ENCODE measurements at regions not wholly inside any gene's neighbourhood (a gene's known extent, or its start where the extent isn't known, plus 50 kb on each side); places are given as distances from the start of the nearest gene placed in this dataset.
A peak's percentile ranks its signal among the peaks of the same experiment; 100 is the strongest.

DNA sequence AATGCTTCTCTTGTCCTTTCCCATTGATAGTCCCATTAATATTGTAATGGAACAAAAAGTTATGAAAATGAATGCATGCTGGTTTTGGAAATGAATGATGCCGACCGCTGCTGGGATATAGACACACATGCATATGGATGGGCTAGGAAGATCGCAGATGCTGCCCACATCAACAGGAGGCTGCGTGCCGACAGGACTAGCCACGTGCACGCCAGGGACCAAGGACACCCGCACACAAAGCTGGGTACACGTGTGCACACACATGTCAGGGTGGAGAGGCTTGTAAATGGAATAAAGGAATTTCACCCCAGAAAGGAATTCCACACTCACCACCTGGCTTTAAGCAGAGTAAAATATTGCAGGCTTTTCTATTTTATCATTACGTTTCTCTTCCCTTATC, 153.8 kb upstream of the VASH1 start:
- DNase-seq = no peak

- no peak for DNase-seq
These were observed 148.6 kb upstream of the VASH1 start for GRCh38 chr14:76612654-76613053.

- no peak for DNase-seq
These were observed 147.7 kb upstream of the VASH1 start for GRCh38 chr14:76613616-76614015.

- DNase-seq = no peak
These were observed 145.9 kb upstream of the VASH1 start for GRCh38 chr14:76615331-76615730.

- DNase-seq = no peak
These were observed 143.8 kb upstream of the VASH1 start for GRCh38 chr14:76617440-76617839.

GRCh38 chr14:76636602-76637001, 124.7 kb upstream of the VASH1 start:
- no peak for DNase-seq

DNA sequence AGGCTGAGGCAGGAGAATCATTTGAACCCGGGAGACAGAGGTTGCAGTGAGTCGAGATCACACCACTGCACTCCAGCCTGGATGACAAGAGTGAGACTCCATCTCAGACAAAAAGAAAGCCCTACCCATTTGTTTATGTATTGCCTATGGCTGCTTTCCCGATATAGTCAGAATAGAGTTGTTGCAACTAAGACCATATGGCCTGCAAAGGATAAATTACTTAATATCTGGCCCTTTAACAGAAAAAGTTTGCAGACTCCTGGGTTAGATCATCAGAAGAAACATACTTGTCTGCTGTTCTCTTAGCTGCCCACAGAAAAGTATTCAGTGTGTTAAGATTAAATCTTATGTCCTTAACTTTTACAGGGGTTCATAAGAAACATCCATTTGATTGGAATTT, 122.4 kb upstream of the VASH1 start:
- DNase-seq = no peak

DNA sequence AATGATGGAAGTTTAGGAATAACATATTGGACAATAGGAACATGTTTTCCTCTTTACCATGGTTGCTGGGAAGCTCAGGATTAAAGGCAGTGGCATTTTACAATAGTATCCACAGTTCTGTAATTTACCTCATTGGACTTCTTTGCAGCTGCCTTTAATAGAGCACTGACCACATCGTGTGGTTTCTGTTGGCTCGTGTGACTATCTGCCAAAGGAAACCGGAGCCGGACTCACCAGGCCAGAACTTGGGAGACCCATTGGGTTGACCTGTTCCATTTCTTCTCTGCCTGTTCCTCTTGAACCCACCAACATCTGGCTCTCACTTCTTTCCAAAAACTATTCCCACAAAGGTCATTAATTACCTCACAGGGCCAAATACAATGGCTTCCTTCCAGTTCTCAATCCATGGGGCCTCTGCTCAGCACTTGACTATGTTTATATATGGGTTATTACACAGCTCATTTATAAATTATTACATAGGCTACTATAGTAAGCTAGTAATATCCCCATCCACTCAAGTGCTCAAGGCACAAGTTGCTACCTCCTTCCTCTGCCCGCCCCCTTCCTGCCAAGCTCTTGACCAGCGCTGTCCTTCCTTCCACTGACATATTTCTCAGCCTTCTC, 121.5 kb upstream of the VASH1 start:
- peak; percentile 6 for DNase-seq

DNA sequence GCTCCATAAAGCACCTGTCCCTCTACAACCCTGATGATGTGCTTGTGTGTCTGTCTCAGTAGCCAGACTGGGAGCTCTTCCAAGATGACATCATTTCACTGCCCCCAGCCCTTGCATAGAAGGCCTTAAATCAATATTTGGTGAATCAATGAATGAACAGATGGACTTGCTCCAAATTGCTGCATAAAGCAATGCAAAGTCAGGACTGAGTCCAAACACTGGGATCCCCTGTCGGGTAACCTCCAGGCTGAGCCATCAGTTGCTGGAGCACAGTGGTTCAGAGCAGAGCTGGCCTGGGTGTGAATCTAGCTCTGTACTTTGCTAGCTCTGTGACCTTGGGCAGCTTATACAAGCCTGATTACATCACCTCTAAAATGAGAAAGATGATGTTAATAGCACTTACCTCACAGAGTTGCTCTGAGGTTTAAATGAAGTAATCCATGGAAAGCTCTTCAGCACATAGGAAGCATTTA, 120.3 kb upstream of the VASH1 start:
- peak; percentile 57 for DNase-seq

DNA sequence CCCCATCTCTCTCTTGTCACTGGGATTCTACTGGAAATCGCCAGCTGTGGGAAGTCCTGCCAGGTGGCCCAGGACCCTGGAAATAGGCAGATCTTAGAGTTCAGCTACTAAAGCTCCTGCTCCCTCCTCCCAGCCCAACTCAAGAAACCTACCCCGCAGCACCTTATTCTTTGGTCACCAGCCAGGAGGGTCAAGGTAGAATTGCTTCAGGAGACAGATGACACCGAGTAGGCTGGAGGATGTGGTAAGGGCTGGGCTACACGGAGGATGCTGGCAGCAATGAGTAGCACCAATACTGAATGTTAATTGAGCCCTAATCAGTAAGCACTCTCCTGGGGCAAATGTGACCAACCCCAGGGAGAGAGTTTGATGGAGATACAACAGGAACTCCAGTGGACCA, 119.7 kb upstream of the VASH1 start:
- DNase-seq = no peak

- DNase-seq = no peak
These were observed 117.4 kb upstream of the VASH1 start for GRCh38 chr14:76643887-76644286.

DNA sequence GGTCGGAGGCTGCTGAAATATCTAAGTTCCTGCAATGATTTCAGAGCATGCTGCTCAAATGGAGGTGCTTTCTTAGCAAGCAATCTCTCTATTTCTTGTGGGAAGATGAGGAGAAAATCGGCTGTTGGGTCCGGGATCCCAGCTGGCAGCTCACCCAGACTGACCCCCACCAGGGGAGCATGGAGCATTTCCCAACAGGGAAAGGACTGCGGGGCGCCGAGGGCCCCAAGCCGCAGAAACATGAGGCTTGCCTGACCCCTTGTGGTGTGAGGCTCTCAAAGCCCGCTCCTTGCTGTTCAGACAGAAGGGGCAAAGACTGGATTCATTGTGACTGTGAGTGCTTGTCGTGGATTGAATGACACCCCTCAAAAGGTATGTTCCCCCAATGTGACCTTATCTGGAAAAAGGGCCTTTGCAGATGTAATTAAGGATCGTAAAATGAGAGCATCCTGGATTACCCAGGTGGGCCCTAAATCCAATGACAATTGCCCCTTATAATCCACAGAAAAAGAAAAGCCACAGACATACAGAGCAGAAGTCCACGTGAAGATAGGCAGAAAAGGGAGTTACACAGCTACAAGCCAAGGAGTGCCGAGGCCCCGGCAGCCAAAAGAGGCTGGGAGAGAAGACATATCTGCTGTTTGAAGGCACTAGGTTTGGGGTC, 116.3 kb upstream of the VASH1 start:
- DNase-seq = peak; percentile 34

DNA sequence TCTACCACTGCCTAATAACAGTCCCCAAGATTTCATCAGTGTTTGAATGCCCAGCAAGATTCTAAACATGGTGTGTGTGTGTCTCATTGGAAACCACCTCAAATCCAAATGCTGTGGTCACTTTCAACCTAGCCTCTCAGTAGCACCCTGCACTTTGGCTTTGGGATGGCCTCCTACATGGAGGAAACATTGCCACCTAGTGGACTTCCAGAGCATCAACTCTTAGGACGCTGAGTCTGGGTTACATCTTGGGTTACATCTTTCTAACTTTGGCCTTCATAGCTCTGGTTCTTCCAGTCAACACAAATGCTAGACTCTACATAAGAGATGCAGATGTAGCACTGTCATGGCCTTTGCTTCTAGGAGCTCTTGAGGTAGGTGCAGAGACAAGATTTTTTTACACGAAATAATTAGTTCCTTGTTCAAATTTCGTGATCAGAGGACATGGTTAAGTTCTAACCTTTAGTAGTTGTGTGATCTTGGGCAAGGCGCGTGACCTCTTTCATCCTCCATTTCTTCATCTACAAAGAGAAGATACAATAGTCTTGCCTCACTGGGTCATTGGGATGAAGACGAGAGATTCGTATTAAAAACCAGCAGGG, 113.5 kb upstream of the VASH1 start:
- peak; percentile 75 for DNase-seq

DNA sequence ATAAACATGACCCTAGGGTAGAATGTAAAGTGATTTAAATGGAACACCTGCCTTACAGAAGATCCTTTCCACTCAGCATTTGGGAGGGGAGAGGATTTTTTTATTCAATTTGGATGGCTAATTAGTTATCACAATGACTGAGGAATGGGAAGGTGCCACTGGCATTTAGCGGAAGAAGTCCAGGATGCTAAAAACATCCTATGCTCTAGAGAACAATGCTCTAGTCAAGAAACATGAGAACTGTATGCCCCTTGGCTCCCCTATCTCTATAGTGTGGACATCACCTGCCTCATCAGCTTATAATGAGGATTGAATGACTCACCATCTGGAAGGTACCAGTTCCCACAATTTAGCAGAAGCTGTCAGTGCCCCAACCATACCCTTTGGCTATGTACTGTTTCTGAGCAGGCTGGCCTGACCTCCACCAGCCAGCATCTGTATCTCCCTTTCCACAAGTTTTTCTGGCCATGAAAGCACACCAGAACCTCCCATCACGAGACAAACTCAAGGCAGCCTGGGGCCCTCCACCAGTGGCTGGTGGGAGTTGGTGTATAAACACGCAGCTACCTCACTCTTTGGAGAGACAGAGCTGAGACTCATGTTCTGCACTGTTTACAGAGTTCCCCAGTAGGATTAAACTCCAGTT, 109.7 kb upstream of the VASH1 start:
- no peak for DNase-seq

- peak; percentile 37 for DNase-seq
These were observed 107.2 kb upstream of the VASH1 start for GRCh38 chr14:76653875-76654572.

DNA sequence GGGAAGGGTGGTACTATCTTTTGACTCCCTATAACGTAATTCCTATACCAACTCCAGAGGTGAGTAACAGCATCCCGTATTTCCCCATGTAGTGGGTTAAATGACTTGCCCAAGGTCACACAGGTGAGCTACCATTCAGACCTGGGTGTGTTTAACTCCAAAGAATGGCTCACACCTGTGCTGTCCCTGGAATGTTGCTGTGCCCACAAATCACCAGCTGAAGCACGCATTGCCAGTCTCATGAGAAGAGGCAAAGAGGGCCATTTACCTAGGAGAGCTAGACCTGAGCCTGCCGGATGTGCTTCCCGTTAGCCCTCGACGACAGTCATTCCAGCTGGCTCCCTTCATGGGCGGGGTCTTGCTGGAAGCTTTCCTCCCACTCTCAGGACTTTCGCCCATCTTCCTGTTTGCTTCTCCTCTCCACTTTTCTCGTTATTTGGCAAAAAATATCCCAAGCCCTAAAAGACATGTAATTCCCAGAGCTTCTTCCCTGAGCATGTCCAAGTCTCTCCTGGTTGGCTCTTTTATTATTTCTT, 106.6 kb upstream of the VASH1 start:
- DNase-seq = peak; percentile 76

DNA sequence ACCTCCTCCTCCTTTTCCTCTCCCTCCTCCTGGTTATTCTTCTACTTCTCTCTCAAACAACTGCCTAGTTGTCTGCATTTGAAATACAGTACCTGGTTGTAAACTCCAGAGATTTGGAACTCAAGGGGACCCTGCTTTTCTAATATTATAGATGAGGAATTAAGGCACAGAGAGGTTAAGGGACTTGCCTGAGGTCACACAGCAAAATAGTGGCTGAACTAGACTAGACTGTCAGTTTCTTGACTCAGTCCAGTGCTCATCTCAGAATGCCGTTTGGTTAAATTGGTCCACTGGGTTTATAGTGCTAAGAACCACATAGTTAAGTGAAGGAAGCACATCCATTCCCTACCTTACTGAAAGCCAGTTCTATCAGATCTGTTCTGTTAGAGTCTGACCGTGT, 105.9 kb upstream of the VASH1 start:
- DNase-seq = no peak

DNA sequence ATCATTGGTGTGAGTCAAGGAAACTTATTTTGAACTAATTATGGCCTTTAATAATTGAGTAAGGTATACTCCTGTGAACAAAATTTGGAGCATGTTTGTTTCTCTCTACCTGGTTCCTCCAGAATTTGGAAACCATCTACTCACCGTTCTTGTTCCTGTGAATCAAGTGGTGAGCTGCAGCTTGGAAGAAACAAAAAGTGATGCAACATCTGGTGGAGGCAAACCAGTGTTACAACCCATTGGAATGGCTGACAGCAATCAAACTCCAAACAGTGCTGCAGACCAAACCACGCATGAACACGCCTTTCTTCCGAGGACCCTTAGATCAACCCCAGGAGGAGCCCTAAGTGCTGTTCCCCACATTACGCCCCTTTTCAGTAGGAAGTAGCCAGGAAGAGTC, 104.7 kb upstream of the VASH1 start:
- no peak for DNase-seq

DNA sequence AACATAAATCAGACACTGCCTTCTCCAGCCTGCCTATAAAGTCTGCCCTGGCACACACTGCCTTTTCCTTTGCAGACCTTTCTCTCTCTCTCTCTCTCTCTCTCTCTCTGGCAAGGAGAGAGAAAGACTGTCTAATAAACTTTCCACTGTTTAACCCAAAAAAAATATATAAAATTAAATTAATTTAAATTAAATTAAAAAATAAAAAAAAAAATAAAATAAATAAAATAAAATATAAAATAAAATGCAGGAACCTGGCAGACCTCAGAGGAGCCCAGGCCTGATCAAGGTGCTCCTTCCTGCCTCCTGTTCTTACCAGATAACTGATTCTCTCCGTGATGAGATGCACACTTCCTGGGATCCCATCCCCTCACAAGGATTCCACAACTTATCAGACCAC, 103.9 kb upstream of the VASH1 start:
- no peak for DNase-seq

DNA sequence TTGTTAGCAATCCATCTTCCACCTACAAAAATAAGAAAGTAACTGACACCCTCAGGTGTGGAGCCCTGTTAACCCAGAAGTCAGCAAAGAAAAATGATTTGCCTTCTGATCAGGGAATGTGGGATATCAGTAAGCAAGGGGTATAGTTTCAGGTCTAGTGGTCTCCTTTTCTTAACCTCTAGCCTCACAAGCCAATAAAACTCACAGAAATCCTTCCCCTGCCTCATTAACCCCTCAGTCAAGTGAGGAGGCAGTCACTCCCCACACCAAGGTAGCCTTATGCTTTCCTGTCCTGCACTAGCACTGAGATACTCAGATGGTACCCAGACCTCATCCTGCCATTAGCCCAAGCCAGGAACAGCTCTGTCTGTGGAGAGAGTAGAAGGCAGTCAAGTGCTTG, 103.4 kb upstream of the VASH1 start:
- no peak for DNase-seq

GRCh38 chr14:76662580-76662979, 98.7 kb upstream of the VASH1 start:
- DNase-seq = no peak

DNA sequence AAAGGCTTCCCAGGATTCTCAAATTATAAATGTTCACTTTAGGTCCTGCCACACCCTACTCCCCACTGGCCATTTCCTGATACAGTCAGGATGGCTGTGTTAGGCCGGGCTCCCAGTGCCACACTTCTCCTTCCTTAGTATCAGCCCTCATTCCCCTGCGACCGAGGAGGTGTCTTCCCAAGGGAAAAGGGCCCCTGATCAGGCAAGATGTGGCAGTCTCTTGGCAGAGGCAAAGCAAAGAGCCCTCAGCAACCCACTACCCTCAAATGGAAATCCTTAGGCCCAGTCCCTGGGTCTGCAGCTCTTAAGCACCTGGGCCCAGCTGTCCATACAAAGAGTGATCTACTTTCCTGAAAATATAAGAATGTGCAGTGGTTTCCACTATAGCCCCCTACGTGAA, 96.5 kb upstream of the VASH1 start:
- DNase-seq = no peak

DNA sequence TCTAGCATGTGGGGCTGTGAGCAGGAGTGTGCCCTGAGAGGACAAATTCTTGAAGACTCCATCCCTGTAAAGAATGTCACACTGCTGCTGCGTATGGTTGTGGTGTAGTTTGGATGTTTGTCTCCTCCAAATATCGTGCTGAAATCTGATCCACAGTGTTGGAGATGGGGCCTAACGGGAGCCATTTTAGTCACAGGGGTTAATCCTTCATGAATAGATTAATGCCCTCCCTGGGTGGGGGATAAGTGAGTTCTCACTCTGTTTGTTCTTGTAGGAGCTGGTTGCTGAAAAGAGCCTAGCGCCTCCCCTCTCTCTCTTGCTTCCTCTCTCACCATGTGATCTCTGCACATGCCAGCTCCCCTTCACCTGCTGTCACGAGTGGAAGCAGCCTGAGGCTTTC, 94.5 kb upstream of the VASH1 start:
- DNase-seq = no peak
